Kidney (tissue), 13 donors: ENCODE measurements at regions not wholly inside any gene's neighbourhood (a gene's known extent, or its start where the extent isn't known, plus 50 kb on each side); places are given as distances from the start of the nearest gene placed in this dataset.

Source experiments
- DNase-seq, 5 donors: peaks; one replicate each; pipeline ENCODE4 v3.0.0-alpha.2; 2013 to 2020
- FAIRE-seq: peaks from 2 replicates; lab custom pipeline; 2012; peaks lifted over from hg19 to GRCh38; lab: Jason Lieb, UNC
- H3K27ac ChIP-seq, 2 donors: one replicate each; pipeline ENCODE4 v1.7.0; 2013; ENCODE audit warnings: low read depth in 2 of 2, low read length in 2 of 2, inconsistent platforms in 1 of 2
- H3K27me3 ChIP-seq: one replicate; pipeline ENCODE4 v1.7.1; 2013; ENCODE audit warnings: low read length, inconsistent platforms; ENCODE audit not compliant: control insufficient read depth, insufficient read depth
- H3K36me3 ChIP-seq, 3 donors: one replicate each; pipeline versions ENCODE4 v1.7.0 to v1.7.1; 2013; ENCODE audit warnings: low read length in 3 of 3, control low read depth in 1 of 3, inconsistent platforms in 1 of 3; ENCODE audit not compliant: insufficient read depth in 3 of 3, control insufficient read depth in 2 of 3
- H3K4me1 ChIP-seq, 3 donors: one replicate each; pipeline versions ENCODE4 v1.7.0 to v1.7.1; 2013; ENCODE audit warnings: low read length in 3 of 3, inconsistent platforms in 1 of 3, low read depth in 1 of 3; ENCODE audit not compliant: control insufficient read depth in 2 of 3, insufficient read depth in 2 of 3
- H3K4me3 ChIP-seq, 3 donors: one replicate each; pipeline versions ENCODE4 v1.7.0 to v1.8.1; 2013; ENCODE audit warnings: low read length in 3 of 3, control low read depth in 1 of 3, inconsistent platforms in 1 of 3
- H3K9ac ChIP-seq, 3 donors: one replicate each; pipeline versions ENCODE4 v1.7.0 to v1.7.1; 2013; ENCODE audit warnings: low read length in 3 of 3, control low read depth in 1 of 3, inconsistent platforms in 1 of 3
- H3K9me3 ChIP-seq, 3 donors: one replicate each; pipeline versions ENCODE4 v1.7.0 to v1.7.1; 2013; ENCODE audit warnings: low read length in 3 of 3, control low read depth in 1 of 3, inconsistent platforms in 1 of 3; ENCODE audit not compliant: control insufficient read depth in 2 of 3, insufficient read depth in 1 of 3
- intact Hi-C: fragments of 100-400 bp; cut with DNase I; formaldehyde crosslinking; loops from one replicate; pipeline ENCODE4 v1.11.1; 2022
- TF ChIP-seq, protein P1 (sequence below): IDR thresholded peaks from 3 replicates; pipeline ENCODE4 v1.5.1; 2012; ENCODE audit warnings: mild to moderate bottlenecking, moderate library complexity, borderline replicate concordance; ENCODE audit not compliant: insufficient read depth; ENCODE audit errors: extremely low read depth
- donor health status: control.
- donor health status: control.
- donor health status: control.
- donor health status: control.
- donor health status: control.
- donor health status: DM: yes; HTN: yes; CAD: no.
- donor health status: Normal renal cell carcinoma (clear cell type).

GRCh38 chr4:100881283-100881682 lies 363.5 kb upstream of the EMCN start:
- Histone ChIP-seq H3K9ac (no peak overlapping the region), H3K9me3 (peaks cover 0 to 6% (median 0%) of the 10 kb centered on the region in 3 donors), H3K27ac (no peak overlapping the region), H3K4me3 (no peak overlapping the region), H3K27me3 (no peaks in the 10 kb centered on the region), H3K4me1 (no peaks in the 10 kb centered on the region), H3K36me3 (no peaks in the 10 kb centered on the region)
- TF ChIP-seq, protein P1, sequence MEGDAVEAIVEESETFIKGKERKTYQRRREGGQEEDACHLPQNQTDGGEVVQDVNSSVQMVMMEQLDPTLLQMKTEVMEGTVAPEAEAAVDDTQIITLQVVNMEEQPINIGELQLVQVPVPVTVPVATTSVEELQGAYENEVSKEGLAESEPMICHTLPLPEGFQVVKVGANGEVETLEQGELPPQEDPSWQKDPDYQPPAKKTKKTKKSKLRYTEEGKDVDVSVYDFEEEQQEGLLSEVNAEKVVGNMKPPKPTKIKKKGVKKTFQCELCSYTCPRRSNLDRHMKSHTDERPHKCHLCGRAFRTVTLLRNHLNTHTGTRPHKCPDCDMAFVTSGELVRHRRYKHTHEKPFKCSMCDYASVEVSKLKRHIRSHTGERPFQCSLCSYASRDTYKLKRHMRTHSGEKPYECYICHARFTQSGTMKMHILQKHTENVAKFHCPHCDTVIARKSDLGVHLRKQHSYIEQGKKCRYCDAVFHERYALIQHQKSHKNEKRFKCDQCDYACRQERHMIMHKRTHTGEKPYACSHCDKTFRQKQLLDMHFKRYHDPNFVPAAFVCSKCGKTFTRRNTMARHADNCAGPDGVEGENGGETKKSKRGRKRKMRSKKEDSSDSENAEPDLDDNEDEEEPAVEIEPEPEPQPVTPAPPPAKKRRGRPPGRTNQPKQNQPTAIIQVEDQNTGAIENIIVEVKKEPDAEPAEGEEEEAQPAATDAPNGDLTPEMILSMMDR: no peak
- DNase-seq (no peak), FAIRE-seq (no peak)
- intact Hi-C loops: no loop called here

GRCh38 chr4:100880011-100880410 lies 362.2 kb upstream of the EMCN start:
- TF ChIP-seq, protein P1: no peak
- no peak overlapping the region for H3K9ac ChIP-seq
- DNase-seq (no peak), FAIRE-seq (no peak)
- no peaks in the 10 kb centered on the region for H3K36me3 ChIP-seq
- no peaks in the 10 kb centered on the region for H3K9me3 ChIP-seq
- H3K27ac ChIP-seq: no peak overlapping the region
- H3K4me1 ChIP-seq: no peaks in the 10 kb centered on the region
- no peaks in the 10 kb centered on the region for H3K27me3 ChIP-seq
- intact Hi-C loops: no loop called here
- H3K4me3 ChIP-seq: no peak overlapping the region

GRCh38 chr4:100879471-100879870 lies 361.6 kb upstream of the EMCN start:
- FAIRE-seq (no peak), DNase-seq (no peak)
- Histone ChIP-seq H3K9me3 (no peaks in the 10 kb centered on the region), H3K4me3 (no peak overlapping the region), H3K27me3 (no peaks in the 10 kb centered on the region), H3K9ac (no peak overlapping the region), H3K4me1 (no peaks in the 10 kb centered on the region), H3K27ac (no peak overlapping the region), H3K36me3 (no peaks in the 10 kb centered on the region)
- TF ChIP-seq, protein P1: no peak
- intact Hi-C loops: no loop called here

- Histone ChIP-seq H3K4me1 (no peaks in the 10 kb centered on the region), H3K9ac (no peak overlapping the region), H3K4me3 (no peak overlapping the region), H3K36me3 (no peaks in the 10 kb centered on the region), H3K9me3 (no peaks in the 10 kb centered on the region), H3K27ac (no peak overlapping the region), H3K27me3 (no peaks in the 10 kb centered on the region)
- intact Hi-C loops: no loop called here
- FAIRE-seq: no peak
- TF ChIP-seq, protein P1: no peak
- no peak for DNase-seq
Observed at GRCh38 chr4:100876546-100876945, 358.7 kb upstream of the EMCN start.
